ENCODE measurements at regions not wholly inside any gene's neighbourhood (a gene's known extent, or its start where the extent isn't known, plus 50 kb on each side); places are given as distances from the start of the nearest gene placed in this dataset.

DNA sequence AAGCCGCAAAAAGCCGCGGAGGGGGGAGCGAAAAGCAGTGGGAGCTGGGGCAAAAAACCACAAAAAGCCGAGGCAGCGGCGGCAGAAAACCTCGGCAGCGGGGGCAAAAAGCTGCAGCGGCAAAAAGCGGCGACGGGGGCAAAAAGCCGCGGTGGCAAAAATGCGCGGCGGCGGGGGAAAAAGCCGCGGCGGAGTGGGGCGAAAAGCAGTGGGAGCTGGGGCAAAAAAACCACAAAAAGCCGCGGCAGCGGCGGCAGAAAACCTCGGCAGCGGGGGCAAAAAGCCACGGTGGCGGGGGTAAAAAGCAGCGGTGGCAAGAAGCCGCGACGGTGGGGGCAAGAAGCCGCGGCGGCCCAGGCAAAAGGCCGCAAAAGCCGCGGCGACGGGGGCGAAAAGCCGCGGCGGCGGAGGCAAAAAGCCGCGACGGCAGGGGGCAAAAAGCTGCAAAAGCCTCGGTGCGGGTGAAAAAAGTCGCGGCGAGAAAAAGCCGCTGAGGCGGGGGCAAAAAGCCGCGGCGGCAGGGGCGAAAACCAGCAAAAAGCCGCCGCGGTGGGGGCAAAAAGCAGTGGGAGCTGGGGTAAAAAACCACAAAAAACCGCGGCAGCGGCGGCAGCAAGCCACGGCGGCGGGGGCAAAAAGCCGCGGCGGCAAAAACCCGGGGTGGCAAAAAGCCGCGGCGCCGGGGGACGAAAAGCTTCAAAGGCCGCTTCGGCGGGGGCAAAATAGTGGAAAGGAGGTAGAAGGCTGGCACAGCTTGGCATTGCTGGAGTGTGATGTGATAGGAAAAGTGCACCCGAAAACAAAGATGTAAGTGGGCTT lies 135.9 kb downstream of the ZNF92 start:
- TF ChIP-seq, protein P1, sequence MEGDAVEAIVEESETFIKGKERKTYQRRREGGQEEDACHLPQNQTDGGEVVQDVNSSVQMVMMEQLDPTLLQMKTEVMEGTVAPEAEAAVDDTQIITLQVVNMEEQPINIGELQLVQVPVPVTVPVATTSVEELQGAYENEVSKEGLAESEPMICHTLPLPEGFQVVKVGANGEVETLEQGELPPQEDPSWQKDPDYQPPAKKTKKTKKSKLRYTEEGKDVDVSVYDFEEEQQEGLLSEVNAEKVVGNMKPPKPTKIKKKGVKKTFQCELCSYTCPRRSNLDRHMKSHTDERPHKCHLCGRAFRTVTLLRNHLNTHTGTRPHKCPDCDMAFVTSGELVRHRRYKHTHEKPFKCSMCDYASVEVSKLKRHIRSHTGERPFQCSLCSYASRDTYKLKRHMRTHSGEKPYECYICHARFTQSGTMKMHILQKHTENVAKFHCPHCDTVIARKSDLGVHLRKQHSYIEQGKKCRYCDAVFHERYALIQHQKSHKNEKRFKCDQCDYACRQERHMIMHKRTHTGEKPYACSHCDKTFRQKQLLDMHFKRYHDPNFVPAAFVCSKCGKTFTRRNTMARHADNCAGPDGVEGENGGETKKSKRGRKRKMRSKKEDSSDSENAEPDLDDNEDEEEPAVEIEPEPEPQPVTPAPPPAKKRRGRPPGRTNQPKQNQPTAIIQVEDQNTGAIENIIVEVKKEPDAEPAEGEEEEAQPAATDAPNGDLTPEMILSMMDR (IDR thresholded peaks at IDR 0.05): no peak
- TF ChIP-seq POLR2A (IDR thresholded peaks at IDR 0.05): no peak
